ENCODE measurements at regions not wholly inside any gene's neighbourhood (a gene's known extent, or its start where the extent isn't known, plus 50 kb on each side); places are given as distances from the start of the nearest gene placed in this dataset.

DNA sequence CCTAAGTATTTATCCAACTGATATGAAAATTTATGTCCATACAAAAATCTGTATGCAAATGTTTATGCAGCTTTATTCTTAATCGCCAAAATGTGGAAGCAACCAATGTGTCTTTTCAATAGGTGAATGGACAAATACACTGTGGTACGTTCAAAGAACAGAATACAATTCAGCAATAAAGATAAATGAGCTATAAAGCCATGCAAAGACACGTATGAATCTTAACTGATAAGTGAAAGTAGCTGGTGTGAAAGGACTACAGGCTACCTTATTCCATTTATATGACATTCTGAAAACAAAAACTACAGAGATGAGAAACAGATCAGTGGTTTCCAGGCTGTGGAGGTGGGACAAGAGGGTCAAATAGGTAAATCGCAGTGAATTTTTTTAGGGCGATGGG, 419.6 kb upstream of the B3GALT2 start:
- Histone ChIP-seq H3K4me3 (replicated peaks; ENCODE audit: insufficient read depth, low read length) (no peak overlapping the region), H3K27ac (replicated peaks) (no peak overlapping the region), H3K27me3 (ENCODE audit: insufficient read depth, poor library complexity, severe bottlenecking) (no peaks in the 10 kb centered on the region)
- DNase-seq (ENCODE audit: low read depth in 1 of 2, low spot score in 1 of 2), result no peak
- TF ChIP-seq POLR2AphosphoS5 (IDR thresholded peaks at IDR 0.05; ENCODE audit: low read depth) (no peak), REST (IDR thresholded peaks at IDR 0.05; ENCODE audit: insufficient replicate concordance, low read depth) (no peak), GABPA (IDR thresholded peaks at IDR 0.05; ENCODE audit: low read depth) (no peak), SPI1 (IDR thresholded peaks at IDR 0.05; ENCODE audit: borderline replicate concordance, low read depth) (no peak)
- TF ChIP-seq, protein P1, sequence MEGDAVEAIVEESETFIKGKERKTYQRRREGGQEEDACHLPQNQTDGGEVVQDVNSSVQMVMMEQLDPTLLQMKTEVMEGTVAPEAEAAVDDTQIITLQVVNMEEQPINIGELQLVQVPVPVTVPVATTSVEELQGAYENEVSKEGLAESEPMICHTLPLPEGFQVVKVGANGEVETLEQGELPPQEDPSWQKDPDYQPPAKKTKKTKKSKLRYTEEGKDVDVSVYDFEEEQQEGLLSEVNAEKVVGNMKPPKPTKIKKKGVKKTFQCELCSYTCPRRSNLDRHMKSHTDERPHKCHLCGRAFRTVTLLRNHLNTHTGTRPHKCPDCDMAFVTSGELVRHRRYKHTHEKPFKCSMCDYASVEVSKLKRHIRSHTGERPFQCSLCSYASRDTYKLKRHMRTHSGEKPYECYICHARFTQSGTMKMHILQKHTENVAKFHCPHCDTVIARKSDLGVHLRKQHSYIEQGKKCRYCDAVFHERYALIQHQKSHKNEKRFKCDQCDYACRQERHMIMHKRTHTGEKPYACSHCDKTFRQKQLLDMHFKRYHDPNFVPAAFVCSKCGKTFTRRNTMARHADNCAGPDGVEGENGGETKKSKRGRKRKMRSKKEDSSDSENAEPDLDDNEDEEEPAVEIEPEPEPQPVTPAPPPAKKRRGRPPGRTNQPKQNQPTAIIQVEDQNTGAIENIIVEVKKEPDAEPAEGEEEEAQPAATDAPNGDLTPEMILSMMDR (IDR thresholded peaks at IDR 0.05; ENCODE audit: insufficient read depth, low read length), result no peak

- DNase-seq (ENCODE audit: low read depth in 1 of 2, low spot score in 1 of 2), result no peak
- Histone ChIP-seq H3K27ac (replicated peaks) (no peak overlapping the region), H3K27me3 (ENCODE audit: insufficient read depth, poor library complexity, severe bottlenecking) (no peaks in the 10 kb centered on the region), H3K4me3 (replicated peaks; ENCODE audit: insufficient read depth, low read length) (no peak overlapping the region)
- TF ChIP-seq SPI1 (IDR thresholded peaks at IDR 0.05; ENCODE audit: borderline replicate concordance, low read depth) (no peak), GABPA (IDR thresholded peaks at IDR 0.05; ENCODE audit: low read depth) (no peak), POLR2AphosphoS5 (IDR thresholded peaks at IDR 0.05; ENCODE audit: low read depth) (no peak), REST (IDR thresholded peaks at IDR 0.05; ENCODE audit: insufficient replicate concordance, low read depth) (no peak)
- TF ChIP-seq, protein P1 (IDR thresholded peaks at IDR 0.05; ENCODE audit: insufficient read depth, low read length), result no peak
Measured at GRCh38 chr1:193602705-193603104, 416.3 kb upstream of the B3GALT2 start.

DNA sequence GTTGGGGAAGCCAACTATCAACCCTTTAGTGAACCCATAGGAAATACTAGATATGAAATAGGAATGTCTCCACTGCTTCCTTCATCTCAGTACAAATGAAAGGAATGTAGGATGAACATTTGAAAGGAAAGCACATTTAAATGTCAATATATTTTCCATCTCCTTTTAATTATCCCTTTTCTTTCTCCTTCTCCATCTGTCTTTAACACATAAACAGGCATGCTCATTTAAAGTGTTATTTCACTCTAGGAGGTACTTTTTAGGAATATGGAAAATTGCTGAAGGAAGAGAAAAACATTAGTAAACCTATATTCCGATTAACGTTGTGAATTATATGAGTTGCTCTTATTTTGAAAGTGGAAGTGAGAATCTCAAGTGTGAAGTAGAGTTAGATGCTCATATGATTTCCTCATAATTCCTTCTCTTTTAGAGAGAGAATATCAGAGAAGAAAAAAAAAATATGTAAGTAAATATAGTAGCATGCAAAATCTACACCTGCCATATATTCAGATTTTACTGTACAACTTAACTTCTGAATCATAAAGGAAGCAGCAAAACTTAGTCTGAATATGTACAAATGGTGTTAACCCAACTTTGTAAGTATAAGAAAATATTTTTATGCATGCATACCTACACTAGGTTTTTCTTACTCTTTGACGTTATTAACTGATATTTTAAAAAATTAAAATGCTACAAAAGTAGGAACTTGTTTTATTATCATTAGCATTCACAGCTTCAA, 406.9 kb upstream of the B3GALT2 start:
- Histone ChIP-seq H3K4me3 (replicated peaks; ENCODE audit: insufficient read depth, low read length) (no peak overlapping the region), H3K27ac (replicated peaks) (peak overlapping the region; percentile 65), H3K27me3 (ENCODE audit: insufficient read depth, poor library complexity, severe bottlenecking) (no peaks in the 10 kb centered on the region)
- TF ChIP-seq SPI1 (IDR thresholded peaks at IDR 0.05; ENCODE audit: borderline replicate concordance, low read depth) (no peak), POLR2AphosphoS5 (IDR thresholded peaks at IDR 0.05; ENCODE audit: low read depth) (no peak), GABPA (IDR thresholded peaks at IDR 0.05; ENCODE audit: low read depth) (no peak), REST (IDR thresholded peaks at IDR 0.05; ENCODE audit: insufficient replicate concordance, low read depth) (no peak)
- TF ChIP-seq, protein P1 (IDR thresholded peaks at IDR 0.05; ENCODE audit: insufficient read depth, low read length), result no peak
- DNase-seq (ENCODE audit: low read depth in 1 of 2, low spot score in 1 of 2), result no peak

Data from HL-60 (cell line).